ENCODE measurements at regions not wholly inside any gene's neighbourhood (a gene's known extent, or its start where the extent isn't known, plus 50 kb on each side); places are given as distances from the start of the nearest gene placed in this dataset.

DNA sequence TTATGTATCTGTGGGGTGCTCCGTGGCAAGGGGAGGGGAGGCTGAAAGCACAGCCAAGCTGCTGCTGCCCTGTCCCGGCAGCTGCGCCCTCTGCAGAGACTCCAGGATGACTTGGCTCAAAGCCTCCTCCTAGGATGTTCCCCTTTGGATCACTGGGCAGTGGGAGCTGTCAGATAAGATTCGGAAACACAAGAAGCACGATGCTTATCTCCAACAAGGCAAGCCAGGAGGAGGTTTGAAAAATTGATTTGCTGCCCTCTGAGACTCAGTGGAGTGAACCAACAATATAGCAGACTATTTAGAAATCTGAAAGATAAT lies 776.4 kb downstream of the C6orf118 start:
- DNase-seq = no peak

DNA sequence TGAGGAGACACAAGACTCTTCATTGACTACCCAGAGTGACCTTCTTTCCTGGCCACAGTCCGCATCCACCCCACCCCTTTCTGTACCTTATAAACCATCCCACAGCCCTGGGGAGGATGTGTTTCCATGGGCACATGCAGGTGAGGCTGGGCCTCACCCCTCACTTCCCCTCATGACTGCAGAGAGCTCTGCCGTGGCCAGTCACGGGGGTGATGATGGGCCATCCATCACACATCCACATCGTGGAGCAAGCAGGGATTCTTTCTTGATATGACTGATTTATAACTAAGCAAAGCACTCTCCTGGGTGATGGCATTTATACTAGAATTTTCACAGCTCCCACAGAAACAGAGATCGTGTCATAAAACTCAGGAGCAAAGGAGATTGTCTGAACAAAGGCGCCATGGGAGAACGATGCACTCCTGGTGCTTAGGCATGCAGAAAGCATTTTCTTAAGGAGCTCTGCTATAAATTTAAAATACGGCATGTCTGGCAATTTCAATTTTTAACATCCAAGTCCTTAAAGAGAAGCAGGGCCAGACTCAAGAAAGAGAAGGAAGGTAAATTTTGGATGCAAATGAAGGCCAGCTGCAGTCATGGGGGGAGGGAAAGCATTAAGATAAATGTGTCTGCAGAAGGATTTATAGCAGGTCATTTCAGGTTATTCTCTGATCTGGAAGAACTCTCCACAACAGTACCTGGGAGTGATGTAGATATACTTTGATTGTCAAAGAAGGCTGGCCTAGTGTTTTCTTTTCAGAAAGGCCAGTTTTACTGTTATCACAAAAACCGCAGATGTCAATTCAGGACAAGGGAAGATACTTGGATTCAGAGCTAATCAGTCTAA lies 777.0 kb downstream of the C6orf118 start:
- no peak for DNase-seq

DNA sequence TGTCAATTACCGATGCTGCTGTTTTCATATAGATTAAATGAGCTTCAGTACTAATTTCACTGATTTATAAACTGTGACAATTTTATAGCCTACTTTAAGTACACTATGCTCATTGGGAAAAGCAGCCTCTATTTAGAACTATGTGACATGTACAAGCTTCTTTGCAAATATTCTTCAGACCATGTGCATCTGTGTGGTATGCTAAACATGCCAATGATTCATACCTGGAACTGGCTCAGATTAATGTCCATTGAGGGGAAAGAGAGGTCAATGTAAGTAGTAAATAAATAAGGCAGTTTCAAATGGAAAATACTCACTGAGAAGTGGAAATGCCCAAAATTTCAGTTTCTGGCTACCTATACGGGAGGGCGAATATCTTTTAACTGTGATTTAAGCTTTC lies 777.7 kb downstream of the C6orf118 start:
- DNase-seq = no peak

DNA sequence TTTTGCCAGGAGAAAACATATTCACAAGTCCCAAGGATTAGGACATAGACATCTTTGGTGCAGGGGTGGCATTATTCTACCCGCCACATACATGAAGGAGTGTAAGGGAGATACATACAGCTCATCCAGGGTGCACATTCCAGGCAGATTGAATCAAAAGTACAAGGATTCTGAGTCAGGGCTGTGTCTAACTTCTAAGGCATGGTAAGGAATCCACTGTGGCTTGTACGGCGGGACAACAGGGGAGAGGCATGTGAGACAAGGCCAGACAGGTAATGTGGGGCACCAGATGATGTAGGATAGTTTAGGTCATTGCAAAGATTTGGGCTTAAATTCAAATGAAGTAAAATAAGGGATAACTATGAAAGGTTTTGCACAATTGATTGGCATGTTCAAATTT lies 780.9 kb downstream of the C6orf118 start:
- DNase-seq = no peak

DNA sequence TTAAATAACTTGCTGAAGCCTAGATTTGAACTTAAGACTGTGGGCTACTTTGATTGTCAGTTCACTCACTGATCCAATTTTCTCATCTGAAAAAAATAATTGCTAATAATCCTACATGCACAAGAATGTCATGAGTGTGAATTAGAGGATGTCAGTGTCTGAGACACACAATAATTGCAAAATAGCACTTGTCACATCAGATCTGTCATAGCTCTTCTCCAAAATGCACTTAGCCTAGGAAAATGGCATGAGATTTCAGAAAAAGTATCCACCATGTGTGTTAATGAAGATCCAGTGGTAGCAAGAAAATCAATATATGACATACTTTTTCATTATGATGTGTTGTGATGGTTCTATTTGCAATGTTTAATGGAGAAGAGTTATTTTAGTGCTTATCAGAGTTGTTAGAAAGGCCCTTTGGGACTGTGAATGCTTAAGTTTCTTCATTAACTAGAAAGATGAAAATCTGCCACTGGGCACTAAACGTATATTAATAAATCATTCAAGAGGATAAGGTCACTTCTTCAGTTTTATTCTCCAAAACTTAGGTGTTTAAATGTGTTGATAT lies 786.2 kb downstream of the C6orf118 start:
- DNase-seq = no peak

DNA sequence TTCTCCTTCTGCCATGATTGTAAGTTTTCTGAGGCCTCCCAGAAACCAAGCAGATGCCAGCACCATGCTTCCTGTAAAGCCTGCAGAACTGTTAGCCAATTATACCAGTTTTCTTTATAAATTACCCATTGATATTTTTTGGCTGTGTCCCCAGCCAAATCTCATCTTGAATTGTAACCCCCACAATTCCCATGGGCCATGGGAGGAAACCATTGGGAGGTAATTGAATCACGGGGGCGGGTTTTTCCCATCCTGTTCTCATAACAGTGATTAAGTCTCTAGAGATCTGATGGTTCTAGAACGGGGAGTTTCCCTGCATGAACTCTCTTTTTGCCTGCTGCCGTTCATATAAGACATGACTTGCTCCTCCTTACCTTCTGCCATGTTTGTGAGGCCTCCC lies 788.5 kb downstream of the C6orf118 start:
- DNase-seq = no peak

DNA sequence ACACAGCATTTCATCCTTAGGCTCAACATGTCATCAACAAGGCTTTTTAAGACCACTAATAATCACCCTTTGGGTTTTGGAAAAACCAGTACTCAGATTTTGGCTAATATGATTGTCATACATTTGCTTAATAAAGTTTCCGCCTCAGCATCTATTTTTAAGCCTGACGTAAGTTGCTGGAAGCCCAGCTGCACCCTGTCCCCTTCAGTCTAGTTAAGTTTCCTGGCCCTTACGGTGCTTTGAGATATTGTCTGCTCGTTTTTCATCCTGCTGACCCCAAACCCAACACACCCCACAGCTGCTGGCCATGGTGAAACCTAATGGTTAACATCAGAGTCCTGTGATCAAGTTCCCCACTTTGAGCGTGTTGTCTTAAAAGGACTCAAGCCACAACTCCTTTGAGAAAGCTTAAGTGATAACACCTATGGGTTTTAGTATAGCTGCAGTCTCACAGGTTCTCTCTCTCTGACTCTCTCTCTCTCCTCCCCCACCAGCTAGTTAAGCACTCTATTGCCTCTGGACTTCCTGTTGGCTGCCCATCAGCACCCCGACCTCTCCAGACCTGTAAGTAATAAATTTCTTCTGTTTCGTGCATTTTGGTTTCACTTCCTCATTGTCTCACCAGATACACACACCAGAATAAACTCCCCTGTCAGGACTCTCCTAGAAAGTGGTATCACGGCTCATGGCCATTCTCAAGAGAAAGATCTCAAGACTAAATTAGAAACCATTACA lies 802.0 kb downstream of the C6orf118 start:
- no peak for DNase-seq

DNA sequence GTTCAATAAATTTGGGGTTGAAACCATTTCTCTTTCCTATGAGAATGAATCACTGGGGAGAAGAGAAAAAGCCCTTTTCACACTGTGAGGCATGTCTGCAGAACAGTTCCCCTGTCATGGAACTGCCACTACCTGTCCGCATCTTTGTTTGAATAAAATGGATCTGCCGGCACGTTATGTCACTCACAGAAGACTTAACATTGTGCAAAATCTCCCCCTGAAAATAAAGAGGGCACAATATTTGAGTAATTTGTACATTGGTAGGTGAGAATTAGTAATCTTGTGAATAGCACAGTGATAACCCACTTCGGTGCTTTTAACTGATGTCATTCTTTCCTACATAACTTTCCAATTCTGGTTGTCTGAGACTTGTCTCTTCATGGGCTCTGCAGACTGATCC lies 804.0 kb downstream of the C6orf118 start:
- DNase-seq = no peak

DNA sequence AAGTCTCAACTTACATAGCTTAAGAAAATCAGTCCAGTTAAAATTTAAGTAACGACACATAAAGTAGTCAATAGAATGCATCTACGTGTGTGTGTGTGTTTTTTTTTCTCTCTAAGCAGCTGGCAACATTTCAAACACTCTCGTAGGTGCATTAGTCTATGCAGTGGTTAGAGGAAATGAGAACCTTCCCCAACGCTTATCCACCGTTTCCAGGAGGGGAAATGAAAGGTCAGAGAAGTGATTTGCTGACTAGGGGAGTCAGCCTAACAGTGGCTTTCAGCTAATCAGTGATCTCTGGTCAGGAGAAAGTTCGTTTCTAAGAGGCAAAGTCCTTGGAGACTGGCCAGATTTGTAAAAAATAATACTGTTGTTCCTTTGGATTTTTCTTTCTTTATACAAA lies 806.6 kb downstream of the C6orf118 start:
- DNase-seq = no peak

DNA sequence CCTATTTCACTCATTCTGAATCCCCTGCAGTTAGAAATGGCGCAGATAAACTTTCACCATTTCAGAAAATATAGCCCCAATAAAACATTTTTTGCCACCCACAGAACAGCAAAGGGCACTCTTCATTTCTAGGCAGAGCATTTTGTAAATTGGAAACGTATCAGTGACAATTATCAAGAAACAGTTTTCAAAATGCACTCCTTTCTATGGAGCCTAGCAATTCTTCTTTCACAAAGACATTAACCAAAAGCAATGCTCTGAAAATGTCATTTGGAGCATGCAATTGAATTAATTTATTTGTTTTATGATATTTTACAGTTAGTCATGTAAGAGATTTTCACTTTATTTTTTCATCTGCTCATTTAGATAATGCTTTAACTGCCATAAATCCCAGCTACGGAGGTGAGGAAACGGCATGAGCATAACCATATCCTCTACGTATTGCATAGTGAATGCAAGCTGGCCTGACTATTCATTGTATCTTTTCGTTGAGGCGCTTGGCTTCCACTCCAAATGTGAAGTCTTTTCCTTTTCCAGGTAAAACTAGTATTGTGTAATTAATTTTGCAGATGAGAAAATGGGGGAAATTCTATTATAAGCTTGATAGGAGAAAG lies 813.4 kb downstream of the C6orf118 start:
- no peak for DNase-seq

DNA sequence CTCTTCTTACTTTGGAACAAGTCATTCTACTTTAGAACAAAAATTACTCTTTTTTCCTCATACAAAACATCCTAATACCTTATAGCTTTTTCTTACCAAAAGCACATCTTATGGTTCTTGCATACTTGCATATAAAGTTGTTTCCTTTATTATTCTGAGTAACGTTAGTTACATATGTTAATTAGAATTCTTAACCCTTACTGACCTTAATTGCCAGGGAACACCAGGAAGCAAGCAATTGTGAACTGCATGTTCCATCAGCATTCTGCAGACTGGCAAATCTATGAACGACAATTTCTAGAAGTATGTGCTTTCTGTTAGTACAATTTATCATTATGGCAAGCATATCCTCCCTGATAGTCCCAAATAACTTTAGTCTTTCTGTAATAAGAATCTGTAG lies 831.0 kb downstream of the C6orf118 start:
- DNase-seq = no peak

DNA sequence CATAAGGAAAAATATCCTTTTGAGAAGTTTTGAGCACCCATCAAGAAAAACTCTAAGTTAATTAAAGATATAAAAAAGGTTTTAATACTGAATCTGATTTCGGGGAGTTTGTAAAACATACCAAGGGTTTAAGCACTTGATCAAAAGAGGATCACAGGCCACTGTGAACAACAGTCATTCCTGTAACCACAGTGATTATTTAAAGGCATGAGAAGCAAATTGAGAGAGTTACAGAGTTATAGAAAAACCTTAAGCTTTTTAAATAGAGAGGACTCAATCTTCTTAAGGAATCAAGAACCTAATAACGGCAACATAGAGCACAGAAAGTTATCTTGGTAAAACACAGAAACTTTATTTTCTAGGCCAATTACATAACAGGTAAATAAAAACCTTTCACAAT lies 831.6 kb downstream of the C6orf118 start:
- no peak for DNase-seq

DNA sequence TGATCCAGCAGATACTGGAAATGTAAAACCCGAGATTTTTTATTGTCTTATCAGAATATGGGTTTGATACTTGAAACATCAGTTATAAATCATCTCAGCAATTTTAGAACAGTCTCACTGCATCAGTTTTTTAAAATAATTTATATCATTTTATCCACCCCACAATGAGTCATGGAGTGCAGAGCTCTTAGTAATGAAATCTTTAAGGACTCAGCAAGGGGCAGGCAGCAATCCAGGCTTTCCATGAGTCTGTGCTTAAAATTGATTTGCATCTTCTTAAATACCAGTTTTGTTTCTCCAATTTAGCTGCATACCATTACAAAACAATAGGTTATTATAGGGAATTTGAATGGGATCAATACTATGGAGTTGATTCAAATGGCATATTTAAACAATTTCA lies 832.3 kb downstream of the C6orf118 start:
- no peak for DNase-seq

DNA sequence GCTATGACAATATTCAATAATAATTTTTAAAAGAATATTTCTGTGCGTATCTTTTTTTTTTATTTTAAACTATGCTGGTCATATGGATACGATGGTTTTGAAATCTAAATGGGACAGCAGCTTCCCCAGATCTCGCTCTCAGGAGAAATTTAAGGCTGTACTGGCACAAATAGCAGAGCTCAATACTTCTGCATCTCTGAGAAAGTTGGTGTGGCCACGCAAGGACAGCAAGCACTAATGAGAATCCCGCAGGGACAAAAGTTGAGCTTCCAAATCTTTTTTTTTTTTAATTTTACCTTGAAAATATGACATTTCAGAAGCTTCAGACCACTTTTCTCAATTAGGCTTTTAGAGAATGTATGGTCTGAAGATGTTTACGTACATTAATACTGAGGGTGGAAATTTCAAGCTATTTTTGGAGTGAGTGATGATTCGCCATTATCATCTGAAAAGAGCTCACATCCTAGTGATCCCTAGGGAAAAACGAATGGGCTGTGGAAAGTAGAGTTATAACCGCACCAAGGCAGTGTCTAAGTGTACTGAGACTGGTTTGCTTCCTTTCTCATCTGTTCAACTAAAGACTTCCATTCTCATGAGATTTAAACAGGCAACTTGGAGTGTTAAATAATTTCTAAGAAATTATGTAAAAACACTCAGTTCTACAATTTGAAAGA lies 840.0 kb downstream of the C6orf118 start:
- no peak for DNase-seq

DNA sequence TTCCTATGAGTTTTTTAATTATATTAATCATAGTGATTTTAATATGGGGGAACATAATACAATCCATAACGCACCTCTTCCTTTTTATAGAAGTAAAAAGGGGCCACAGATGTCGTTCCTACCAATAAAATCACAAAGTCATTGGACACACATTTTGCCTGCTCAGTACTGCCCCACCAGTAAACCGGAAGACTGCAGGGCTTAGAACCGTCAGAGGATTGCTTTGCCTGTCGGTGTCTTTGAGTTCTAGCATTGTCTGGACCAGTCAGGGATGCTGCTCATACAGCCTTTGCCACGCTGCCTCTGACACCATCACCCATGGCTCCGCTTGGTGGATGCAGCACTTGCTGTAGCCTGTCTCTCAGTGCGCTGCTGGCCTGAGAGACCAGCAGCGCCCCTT lies 853.6 kb downstream of the C6orf118 start:
- no peak for DNase-seq

DNA sequence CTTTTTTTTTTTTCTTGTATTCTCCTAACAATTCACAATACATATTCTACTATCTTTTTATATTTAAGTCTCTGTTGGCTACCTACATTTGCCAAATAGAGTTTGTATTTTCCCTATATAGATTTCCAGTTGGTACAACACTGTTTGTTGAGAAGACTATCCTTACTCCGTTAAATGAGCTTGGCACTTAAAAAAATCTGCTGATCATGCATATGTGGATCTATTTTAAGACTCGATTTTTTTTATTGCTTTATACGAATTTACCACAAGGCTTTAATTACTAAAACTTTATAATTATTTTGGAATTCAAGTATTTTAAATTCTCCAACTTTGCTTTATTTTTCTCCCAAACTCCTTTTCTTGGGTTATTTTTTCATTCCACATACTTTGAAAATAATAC lies 855.6 kb downstream of the C6orf118 start:
- DNase-seq = no peak

DNA sequence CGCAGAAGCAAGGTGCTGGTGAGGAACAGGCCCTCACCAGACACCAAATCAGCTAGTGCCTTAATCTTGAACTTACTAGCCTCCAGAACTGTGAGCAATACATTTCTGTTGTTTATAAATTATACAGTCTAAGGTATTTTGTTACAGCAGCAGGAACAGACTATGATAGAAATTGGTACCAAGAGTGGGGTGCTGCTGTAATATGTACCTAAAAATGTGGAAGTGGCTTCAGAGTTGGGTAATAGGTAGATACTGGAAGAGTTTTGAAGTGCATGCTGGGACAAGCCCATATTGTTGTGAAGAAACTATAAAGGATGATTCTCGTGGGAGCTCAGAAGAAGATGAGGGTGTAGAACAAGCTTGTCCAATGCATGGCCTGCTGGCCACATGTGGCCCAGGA lies 866.8 kb downstream of the C6orf118 start:
- DNase-seq = no peak

DNA sequence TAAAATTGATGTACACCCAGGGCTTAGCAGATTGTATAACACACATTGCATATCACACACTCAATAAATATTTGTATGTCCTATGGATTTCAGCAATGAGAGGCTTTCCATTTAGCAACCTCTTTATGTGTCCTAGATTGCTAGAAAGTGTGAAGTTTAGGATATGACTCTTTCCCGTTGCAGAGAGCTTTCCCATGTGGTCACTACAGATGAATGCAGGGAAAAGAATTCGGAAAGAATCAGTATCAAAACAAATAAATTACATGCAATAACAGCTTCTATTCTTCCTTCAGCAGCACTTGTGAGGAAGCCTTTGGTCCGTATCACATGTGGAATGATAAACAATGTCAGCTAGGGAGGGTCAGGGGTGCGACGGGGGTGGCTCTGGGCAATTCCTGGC lies 870.1 kb downstream of the C6orf118 start:
- DNase-seq = no peak

DNA sequence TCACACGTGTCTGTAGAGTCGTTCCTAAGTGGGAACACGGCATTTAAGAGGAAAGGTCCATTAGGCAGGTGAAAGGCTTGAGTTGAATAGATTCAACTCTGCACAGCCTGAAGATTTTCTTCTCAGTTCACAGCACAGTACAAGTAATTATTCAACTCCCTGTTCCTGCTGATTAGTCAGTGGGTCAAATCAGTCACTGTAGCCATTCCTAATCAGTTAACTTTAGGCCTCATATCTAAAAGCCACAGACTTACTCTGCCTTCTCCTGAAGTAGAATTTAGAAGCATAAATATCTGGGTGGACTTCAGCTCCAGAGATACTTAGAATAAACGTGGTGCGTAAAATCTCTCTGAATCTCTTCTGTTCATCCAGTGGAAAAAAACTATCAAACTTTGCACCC lies 872.4 kb downstream of the C6orf118 start:
- DNase-seq = no peak

DNA sequence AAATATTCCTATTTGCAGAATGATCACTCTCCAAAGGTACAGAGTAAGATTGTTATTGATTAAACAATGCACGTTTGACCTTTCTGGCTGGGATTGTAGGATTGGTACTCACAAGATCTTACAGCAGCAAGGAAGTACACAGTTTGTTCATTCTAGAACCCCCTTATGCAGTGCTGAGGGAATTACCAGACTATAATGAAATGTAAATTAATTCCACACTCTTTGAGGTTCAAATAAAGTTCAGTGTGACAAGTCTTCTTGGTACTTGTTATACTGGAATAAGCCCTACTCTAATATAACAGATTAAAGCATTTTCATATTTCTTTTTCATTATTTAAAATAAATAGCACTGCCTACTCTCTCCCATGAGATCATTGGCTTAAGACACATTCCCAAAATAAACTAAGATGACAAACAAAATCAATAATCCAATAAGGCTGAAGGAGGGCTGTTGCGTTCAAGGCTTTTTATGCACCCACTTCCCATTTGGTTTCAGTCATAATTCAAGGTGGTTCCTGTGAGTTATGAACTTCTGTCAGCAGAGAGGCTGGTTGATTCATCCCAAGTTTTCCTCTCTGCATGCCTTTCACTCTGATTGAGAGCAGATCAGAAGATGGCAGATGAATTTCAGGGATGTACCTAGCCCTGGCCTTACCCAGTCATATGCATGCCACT lies 881.5 kb downstream of the C6orf118 start:
- DNase-seq = no peak

DNA sequence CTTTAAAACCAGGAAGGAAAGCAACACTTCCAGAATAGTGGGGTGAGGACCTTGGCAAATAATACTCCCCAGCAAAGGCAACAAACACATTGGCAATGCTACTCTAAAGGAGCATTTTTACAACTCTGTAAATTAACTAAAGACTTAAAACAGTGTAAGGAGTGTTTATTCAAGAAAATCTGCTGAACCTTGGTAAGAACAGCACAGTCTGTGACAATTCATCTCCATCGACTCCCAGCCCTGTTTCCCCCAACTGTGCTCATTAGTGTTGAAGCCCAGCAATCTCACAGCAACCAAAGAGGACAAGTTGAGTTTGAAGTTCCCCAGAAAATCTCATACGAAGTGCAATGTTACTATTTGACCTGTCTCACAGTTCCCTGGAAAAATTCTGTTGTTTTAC lies 884.9 kb downstream of the C6orf118 start:
- no peak for DNase-seq

DNA sequence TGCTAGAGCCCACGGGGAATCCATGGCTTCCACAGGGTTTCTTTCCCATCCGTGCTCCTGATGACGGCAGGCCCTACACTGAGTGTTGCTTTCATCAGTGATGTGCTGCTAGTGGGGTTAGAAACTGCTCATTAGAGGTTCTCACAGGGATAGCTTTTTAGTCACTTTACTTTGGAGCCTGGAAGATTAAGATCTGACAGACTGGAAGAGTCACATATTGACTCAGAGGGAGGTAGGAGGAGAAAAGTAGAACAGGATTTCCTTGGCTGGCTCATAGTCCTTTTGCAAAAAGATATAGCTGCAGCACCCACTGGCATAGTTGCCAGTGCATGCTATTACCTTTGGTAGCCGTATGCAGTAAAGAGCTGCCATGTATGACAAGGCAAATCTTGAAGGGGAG lies 890.3 kb downstream of the C6orf118 start:
- DNase-seq = no peak

DNA sequence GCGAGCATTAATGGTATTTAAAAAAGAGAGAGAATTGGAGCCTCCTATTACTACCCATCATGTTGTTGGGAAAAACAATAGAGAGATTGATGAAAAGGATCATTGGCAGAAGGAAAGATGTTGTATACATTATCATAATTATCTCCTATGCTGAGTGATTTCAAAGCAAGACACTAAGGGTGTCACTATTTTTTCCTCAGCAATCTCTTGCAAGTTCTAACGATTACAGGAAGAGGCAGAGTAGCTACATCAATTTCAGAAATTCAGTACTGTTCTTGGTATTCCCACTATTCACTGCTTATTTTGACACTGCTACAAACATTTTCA lies 891.2 kb downstream of the C6orf118 start:
- no peak for DNase-seq
